Left kidney (tissue), 1 donor: ENCODE measurements at regions not wholly inside any gene's neighbourhood (a gene's known extent, or its start where the extent isn't known, plus 50 kb on each side); places are given as distances from the start of the nearest gene placed in this dataset.

Source experiments
- DNase-seq: peaks from one replicate; pipeline ENCODE4 v3.0.0-alpha.2; 2013

DNA sequence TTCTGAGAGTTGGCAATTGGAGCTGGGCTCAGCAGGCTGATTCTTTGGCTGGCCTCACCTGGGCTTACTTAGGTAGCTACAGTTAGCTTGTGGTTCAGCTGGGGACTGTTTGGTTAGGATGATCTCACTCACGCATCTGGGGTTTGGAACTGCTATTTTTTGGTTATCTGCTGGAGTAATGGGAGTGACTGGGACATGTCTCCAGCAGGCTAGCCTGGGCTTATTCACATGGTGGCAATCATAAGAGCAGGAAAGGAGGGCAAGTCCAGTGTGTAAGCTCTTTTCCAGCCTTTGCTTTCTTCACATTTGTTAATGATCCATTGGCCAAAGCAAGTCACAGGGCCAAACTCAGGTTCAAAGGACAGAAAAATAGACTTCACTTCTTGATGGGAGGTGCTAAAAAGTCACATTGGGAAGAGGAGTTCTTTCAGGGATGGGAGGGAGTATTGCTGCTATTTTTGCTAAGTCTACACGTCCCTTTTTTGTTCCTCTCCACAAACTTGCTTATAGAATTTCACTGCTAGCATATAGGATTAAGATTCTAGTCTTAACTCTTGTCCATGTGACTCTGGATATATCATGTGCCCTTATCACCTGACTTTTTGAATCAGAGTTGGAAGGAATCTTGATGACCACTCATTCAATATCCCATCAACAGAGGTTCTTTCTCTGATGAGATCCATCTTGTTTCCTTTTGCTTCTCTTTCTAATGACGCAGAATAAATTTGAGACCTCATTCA is 174.0 kb downstream of the ZFP36L2 start:
- DNase-seq, result no peak

DNA sequence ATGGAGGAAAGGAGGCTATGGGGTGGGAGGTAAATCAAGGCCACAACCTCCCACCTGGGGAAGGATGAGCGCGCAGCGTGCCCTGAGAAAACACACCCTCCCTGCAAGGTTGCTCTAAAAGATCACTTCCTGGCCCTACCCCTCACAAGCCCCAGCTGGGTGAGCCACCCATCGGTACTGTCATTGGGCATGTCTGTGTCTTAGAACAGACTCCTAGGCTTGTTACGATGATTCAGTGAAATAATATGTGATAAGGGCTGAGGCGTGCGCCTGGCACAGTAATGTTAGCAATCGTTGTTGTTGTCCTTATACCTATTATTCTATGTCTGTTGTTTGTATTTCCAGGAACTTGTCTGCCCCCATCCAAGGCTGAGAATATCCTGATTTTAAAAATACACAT is 175.1 kb downstream of the ZFP36L2 start:
- no peak for DNase-seq

DNA sequence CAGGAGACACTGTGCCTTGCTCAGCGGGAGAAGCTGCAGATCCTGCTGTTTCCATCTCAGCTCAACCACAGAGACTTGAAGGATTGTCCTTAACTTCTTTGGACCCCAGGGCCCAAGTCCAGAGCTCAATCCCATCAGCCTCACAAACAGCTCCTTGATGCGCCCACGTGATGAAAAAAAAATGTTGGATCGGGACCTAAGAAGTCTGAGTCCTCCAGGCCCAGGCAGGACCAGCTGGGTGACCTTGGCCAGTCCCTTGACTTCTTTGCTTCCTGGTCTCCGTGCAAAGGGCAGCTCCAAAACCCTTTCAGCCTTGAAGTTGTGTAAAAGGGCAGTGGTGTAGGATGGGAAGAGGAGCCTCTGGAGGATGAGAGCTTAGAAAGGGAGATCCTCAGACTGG is 175.5 kb downstream of the ZFP36L2 start:
- no peak for DNase-seq

DNA sequence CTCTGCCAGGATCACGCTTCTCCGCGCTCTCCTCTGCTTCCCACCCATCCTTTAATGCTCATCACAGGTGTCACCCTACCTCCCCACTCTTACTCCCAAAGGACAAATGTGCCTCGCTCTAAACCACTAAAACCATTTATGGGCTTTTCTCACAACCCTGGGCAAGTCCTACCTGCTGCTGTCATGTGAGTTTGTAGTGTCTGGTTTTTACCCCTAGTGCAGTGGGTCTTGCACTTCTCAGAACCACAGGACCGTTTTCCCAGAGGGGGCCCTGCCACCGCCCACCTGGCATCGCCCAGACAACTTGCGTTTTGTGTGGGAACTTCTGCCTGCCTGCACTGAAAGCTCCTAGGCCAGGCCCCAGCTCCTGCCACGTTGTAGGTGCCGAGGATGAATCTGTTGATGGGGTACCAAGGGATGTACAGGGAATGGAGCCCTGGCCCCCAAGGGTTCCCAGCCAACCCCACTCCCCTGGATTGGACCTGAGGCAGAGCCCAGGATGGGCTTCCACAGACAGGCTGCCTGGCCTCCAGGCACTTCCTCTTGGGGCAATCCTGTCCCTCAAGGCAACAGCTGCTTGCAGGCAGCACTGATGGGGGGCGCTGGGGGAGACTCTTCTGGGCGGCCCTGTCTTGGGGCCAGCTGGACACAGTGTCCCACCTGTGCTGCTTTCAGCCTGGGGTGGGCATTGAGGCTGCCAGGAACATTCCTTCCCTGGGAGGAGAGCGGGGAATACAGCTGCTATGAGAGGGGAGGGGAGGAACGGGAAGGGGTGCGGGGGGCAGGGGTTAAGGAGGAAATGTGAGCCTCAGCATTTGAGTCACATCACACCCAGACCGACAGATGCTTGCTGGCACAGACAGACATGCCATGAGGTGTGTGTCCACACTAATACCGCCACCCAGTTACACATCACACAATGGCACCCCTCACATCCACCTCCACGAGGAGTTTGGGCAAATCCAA is 176.3 kb downstream of the ZFP36L2 start:
- DNase-seq, result no peak

DNA sequence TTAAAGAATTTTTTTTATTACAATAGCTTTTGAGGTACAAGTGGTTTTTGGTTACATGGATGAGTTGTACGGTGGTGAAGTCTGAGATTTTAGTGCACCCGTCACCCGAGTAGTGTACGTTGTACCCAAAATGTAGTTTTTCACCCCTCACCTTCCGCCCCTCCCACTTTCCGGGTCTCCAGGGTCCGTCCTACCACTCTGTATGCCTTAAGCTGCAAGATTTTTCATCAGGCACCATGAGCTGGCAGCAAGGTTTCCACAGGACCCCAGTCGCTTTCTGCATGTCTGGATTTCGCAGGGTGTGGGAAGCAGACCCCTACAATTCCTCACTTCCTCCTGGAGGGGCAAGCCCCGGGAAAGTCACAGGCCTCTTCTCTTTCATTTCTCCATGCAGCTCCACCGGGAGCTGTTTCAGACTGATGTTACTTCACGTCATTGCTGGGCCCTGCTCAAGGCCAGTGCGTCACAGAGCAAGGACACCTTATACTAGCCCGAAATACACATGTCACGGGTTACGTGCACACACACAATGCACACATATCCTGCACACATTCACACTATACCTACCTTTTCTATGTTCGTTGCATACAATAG is 179.1 kb downstream of the ZFP36L2 start:
- no peak for DNase-seq

DNA sequence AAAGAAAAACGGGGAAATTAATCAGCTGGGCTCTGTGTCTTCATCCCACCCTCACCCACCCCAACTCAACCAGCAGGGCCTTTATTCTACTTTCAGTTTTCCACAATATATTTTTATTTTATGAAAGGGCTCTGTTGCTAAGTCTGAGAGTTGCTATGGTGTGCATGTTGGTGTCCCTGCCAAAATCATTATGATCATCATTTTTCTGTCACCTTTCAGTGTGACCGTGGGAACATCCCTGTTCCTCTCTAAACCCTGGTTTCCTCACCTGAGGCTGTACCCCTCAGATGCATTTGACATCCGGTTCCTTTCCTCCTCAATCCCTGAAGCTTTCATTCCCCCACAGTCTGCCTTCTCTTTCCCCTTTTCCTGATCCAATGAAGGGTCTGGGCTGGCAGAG is 180.5 kb downstream of the ZFP36L2 start:
- no peak for DNase-seq

DNA sequence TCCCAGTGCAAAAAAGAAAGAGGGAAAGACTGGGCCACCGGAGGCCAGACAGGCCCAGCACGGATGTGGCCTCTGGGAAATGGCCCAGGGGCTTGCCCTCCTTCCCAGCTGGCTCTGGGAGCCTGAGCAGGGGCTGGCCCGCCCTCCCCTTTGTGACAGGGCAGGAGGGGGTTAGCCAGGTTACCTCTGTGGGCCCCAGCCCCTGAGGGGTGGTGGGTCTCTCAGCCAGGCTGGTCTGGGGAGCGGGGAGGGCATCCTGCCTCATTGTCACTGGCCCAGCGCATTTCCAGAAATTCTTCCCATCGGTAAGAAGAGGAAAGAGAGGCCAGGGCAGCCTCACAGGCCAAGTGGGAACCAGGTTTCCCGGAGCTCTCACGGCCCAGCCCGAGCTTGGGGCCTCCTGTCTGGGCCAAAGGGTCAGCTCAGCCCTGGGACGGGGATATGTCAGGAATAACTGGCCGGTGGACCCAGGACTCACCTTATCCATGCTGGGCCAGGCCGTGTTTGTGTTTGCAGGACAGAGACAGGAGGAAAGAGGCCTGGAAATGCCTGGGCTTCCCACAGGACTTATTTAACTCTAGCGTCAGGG is 182.2 kb downstream of the ZFP36L2 start:
- no peak for DNase-seq

DNA sequence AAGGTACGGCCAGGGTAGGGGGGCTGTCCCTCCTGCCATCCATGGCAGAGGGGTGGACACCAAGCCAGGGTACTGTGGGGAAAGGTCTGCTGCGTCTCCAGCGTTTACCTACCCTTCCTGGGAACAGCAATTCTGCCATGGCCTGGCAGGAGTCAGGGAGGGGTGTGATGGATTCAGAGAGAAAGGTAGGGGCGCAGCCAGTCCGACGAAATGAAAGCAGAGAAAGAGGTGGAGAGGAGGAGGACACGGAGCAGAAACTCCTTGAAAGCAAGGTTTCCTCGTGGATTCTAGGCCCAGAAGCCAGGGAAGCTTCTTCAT is 182.9 kb downstream of the ZFP36L2 start:
- no peak for DNase-seq

DNA sequence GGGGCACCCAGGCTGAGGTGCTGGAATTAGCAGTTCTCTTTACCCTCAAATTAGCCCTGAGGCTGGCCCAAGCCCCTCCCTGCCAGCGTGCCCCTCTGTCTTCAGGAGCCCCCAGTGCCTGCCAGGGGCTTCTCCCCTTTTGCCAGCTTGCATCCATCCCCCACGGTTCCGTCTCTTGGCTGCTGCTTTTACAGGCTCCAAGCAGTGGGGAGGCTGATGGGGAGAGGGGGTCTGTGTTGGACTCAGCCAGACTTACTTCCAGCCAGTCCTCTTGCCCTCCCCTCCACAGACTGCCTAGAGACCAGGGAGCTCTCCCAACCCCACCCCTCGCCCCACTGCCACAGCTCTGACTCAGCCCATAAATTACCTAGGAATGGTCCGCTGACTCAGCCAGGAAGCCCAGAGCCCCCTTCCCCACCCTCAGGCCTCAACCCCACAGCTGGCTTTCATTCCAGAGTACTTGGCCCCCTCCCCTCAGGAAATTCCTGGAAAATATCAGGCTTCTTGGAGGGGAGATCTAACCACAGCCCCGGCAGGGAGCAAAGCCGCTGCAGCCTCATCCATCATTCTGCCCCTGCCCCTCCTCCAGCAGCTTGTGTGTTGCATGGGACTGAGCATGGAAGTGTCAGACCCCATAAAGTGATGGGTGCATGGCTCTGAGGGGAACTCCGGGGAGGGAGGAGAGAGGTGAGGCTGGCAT is 184.6 kb downstream of the ZFP36L2 start:
- peak; percentile 95 for DNase-seq

DNA sequence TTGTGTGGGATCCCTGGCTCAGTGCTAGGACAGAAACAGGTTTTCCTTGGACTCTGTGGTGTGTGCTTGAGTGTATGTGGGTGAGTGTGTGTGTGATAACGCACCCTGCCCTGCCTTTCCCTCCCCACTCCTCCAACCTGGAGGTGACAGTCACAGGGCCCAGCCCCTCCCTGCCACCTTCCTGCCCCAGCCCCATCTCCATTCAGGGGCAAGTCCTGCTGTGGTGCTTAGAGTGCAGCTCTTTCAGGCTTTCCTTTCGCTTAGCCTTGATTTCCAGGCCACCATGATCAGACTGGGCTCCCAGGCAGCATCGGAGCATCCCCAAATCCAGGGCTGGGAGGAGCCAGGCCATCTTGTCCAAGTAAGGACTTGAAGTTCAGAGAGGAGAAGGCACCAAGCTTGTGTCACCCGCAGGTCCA is 185.2 kb downstream of the ZFP36L2 start:
- no peak for DNase-seq

DNA sequence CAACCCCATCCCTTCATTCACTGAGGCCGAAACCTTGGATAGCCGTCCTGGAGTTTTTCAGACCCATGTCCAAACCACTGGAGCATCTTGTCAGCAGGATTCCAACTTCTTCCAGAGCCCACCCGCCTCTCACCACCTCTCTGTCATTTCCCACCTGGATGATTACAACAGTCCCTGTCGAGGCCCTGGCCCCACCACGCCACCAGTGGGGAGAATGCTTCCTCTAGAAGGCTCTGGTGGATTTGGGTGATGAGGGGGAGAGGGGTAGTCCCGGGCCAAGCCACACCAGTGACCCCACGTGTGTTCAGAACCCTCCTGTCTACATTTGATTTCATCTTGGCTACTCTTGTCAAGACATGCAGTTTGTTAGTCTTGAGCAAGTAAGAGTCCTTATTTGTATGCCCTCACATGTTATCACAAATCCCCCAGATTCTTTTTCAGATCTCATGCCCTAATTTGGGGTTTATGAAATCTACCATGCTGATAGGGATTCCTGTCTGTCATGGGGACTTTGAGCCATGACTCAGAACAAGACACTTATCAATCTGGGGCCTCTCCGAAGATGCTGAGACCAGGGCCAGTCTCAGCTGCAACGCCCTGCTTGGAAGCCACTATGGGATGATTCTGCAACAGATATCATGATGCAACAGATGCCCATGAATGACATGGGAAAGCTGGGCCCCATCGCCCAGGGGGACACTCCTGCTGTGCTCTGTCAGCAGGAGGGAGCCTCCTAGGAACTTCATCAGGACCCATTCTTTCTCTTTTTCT is 186.1 kb downstream of the ZFP36L2 start:
- no peak for DNase-seq

DNA sequence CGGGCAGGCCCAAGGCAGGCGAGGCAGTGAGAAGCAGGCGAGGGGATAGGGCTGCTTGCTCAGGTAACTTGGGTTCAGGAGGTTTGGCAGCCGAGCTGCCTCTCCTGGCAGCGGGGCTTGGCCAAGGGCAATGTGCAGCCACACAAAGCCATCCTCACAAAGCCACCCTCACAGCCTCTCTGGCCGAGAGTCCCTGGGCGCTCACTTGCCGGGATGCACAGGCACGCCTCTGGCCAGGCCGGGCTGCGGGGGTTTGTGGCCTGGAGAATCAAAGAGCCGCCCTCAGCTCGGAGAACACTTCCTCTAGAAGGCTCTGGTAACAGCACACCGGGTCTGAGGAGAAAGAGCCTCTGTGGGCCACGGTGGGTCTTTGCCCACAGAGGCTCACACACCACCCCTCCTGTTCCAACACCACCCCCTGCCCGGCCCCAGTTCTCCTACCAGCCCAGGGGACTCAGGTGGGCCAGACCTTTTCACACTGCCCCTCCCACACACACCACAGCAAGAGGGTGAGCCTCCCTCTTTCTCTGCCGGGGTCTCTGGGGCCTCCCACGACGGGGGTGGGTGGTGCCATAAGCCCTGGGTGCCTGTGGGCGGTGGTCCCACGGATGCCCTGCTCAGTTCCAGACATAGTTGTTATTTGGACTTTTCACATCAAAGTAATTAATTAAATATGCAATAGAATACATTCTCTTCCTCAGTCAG is 186.9 kb downstream of the ZFP36L2 start:
- DNase-seq, result no peak

DNA sequence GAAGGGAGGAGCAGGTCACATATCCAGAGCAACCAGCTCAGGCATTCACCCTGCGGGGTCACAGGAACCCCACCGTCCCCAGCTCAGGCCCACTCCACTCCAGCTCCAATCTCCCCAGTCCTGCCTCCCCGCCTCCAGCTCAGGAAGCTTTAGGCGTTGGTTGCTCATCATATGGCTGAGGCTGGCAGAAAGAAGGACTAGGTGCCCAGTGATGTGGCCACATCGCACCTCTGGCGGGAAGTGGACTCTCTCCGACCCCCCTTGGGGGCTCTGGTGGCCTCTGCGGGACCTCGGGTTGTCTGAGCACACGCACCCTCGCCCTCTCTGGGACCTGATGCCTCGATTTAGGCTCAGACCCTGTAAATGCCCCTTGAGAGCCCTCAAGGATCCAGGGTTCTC is 187.7 kb downstream of the ZFP36L2 start:
- DNase-seq, result no peak

DNA sequence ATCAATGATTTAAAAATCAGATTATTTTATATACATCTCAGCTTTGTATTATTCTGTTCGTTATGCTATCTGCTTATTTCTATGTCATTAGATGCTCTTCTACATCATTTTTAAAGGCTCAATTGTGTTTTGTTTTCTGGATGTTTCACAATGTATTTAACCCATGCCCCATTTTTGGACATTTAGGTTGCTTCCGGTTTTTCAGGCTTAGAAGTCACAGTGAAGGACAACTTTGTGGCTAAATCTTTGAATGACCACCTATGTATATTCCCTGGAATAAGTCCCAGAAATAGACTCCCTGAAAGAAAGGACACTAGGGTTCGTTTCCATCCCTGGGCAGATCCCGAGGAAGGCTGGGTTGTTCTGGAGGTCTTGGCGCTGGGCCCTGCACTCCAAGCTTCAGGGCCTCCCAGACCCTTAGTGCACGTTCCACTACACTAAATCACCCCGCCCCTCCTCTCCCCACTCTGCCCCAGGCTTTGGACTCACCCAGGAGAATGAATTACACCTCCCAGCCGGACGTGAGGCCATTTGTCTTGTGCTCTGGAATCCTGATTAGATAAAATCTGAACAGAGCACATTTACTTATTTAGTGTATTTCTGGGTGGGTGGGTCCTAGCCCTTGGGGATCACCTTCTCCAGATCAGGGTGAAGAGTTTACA is 188.2 kb downstream of the ZFP36L2 start:
- peak; percentile 70 for DNase-seq

DNA sequence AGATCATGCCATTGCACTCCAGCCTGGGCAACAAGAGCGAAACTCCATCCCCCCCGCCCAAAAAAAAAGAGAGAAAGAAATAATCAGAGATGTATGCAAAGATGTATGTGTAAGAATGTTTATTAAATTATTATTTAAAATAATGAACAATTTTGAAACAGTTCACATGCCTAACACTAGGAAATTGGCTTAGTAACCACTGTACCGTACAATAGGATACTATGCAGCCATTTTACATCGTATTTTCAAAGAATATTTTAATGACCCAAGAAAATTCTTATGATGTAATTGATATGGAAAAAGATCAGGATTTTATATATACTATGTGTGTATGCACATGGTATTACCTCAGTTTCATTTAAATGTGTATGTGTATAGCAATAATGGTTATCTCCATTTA is 190.5 kb downstream of the ZFP36L2 start:
- DNase-seq, result no peak

DNA sequence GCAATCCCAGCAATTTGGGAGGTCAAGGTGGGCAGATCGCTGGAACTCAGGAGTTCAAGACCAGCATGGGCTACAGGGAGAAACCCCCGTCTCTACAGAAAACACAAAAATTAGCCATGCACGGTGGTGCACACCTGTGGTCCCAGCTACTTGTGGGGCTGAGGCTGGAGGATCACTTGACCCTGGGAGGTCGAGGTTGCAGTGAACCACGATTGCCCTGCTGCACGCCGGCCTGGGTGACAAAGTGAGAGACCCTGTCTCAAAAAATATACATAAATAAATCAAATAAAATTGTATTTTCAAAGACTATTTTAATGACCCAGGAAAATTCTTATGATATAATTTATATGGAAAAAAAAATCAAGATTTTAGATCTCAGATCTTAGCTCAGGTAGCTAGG is 191.5 kb downstream of the ZFP36L2 start:
- DNase-seq, result no peak

DNA sequence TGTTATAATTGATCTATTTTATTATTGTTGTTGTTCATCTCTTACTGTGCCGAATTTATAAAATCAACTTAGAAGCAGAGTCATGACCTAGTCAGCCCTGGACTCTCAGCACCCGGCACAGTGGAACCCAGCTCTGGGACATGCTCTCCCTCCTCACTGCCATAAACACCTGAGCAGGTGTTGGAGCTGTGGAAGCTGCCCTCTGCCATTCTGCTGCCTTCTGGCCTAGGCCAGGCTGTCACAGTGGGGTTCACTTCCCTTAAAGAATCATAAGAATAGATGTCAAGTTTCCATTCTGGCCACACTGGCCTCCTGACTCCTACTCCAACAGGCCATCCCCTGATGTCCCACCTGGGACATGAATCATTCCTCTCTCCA is 192.2 kb downstream of the ZFP36L2 start:
- no peak for DNase-seq

DNA sequence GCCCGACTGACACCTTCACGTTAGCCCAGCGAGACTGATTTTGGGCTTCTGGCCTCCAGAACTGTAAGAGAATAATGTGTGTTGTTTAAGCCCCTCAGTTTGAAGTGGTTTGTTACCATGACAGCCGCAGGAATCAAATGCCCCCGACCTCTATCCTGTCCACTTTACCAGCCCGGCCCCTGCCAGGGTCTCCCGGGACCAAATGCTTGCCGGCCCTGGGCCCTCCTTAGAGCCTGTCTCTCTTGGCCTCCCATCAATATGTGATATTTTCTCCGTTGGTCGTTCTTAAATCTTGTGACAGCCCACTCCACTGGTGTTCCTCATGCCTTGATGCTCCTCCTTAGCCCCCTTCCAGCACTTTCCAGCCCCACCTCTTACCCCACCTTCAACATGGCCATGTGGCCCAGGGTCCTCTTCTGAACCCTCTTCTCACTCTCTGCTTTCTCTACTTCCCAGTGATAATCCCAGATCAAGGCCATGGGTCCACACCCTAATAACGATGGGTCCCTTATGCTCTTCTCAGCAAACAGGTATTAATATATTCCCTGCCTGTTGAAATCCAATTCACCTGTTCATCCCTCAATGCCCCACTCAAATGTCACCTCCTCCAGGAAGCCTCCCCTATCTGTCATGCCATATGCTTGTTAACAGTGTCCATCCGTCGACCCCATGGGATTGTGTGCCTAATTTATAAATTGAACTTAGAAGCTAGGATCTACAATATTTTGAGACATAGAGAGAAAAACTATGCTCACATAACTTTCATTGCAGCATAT is 192.8 kb downstream of the ZFP36L2 start:
- no peak for DNase-seq

DNA sequence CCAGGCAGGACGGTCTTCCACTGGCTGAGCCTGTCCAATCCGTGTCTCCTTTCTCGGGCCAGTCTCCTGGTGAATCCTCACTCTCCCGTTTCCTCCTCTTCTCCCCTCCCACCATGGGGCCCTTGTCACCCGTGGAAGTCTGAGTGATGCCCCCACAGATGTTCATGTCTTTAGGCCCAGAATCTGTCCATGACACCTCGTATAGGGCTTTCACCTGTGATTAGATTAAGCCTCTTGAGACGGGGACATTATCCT is 193.5 kb downstream of the ZFP36L2 start:
- no peak for DNase-seq
